ENCODE measurements at regions not wholly inside any gene's neighbourhood (a gene's known extent, or its start where the extent isn't known, plus 50 kb on each side); places are given as distances from the start of the nearest gene placed in this dataset.

DNA sequence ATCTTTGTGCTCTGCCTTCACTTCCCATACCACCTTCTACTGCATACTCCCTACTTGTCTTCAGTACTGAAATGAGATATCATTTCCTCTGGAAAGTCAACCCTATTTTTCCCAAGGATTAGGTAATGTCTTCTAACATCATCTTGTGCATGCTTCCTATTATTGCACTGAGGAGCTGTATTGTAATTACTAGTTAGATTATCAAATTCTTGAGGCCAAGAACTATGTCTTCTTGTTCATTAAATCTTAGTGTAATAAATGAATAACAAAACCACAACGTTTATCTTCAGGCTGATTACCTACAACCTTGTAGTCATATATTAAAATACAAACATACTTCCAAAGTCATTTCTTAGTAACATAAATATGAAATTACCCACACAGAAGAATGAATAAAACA, 87.9 kb upstream of the POU5F2 start:
- no peak for DNase-seq (ENCODE audit: low read depth)
- H3K4me3 ChIP-seq (ENCODE audit: low read length): no peak overlapping the region
- TF ChIP-seq, protein P1, sequence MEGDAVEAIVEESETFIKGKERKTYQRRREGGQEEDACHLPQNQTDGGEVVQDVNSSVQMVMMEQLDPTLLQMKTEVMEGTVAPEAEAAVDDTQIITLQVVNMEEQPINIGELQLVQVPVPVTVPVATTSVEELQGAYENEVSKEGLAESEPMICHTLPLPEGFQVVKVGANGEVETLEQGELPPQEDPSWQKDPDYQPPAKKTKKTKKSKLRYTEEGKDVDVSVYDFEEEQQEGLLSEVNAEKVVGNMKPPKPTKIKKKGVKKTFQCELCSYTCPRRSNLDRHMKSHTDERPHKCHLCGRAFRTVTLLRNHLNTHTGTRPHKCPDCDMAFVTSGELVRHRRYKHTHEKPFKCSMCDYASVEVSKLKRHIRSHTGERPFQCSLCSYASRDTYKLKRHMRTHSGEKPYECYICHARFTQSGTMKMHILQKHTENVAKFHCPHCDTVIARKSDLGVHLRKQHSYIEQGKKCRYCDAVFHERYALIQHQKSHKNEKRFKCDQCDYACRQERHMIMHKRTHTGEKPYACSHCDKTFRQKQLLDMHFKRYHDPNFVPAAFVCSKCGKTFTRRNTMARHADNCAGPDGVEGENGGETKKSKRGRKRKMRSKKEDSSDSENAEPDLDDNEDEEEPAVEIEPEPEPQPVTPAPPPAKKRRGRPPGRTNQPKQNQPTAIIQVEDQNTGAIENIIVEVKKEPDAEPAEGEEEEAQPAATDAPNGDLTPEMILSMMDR (conservative IDR thresholded peaks at IDR 0.05; ENCODE audit: low read length): no peak

DNA sequence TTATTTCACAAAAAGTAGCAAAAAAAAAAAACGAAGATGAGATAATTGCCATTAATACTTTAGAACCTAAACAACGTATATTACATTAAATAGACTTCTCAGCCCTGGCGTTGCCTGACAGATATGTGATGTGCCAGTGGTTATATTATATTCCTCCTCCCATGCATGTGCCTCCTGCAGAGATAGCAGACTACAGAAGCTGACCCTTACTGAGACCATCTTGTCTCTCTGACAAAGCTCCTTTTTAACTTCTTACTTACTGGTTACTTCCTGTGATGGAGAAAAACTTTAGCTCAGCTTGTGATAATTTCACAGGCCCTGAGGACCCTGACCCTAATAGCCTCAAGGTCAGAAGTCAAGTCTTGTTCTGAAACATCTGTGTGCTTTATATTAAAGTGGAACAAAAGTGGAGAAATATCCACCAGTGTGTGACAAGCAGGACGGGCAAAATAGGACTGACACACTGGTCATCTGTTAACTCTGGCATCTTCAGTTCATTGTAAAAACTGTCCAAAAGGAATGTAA, 80.6 kb upstream of the POU5F2 start:
- H3K4me3 ChIP-seq (ENCODE audit: low read length): no peak overlapping the region
- DNase-seq (ENCODE audit: low read depth): no peak
- TF ChIP-seq, protein P1 (conservative IDR thresholded peaks at IDR 0.05; ENCODE audit: low read length): no peak

DNA sequence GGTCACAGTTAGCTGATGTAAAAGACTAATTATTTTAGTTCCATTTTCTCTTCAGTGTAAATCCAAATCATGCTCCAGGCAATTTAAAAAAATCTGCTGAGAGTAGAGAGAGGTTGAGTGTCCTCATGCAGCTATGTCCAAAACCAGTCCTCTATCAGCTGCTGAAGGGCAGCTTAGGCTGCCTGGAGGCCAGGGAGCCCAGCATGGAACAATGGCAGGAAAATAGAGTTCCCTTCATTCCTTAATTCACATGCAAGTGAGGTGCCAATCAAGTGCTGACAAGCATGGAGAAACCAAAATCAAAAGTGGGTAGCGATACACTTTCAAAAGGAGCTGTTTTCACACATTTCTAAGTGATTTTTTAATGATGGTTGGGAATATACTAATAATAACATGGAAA, 78.3 kb upstream of the POU5F2 start:
- DNase-seq (ENCODE audit: low read depth): no peak
- H3K4me3 ChIP-seq (ENCODE audit: low read length): no peak overlapping the region
- TF ChIP-seq, protein P1 (conservative IDR thresholded peaks at IDR 0.05; ENCODE audit: low read length): no peak

DNA sequence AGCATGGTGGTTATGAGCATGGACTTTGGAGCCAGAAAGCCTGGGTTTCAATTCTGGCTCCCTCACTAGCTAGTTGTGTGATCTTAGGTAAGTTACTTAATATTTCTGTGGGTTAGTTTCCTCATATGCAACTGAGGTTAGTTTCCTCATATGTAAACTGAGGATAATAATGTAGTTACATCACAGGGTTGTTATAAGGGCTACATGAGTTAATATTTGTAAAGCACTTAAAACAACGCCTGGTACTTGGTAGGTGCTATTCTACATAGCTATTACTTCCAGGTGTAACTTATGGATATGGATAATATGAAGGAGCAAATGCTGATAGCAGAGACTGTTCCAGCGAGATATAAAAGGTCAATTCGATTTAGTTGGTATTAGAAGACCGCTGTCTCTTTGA, 69.4 kb upstream of the POU5F2 start:
- H3K4me3 ChIP-seq (ENCODE audit: low read length): no peak overlapping the region
- TF ChIP-seq, protein P1 (conservative IDR thresholded peaks at IDR 0.05; ENCODE audit: low read length): no peak
- DNase-seq (ENCODE audit: low read depth): no peak

DNA sequence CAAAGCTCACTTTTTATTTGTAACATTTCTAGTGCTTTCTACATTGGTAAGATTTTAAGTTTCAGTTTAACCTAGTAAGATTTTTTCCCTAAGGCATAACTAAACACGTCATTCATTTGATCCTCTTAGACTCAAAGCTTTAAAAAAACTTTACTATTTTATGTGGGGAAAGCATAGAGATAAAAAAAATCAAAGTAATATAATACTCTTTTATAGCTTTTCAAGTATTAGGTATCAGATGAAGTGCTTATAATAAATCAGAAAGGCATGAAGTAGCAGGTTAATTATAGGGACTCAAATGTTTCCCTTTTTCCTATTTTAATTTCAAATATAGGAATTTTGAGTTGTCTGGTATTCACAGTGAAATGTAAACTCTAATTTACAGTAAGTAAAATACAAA, 68.0 kb upstream of the POU5F2 start:
- TF ChIP-seq, protein P1 (conservative IDR thresholded peaks at IDR 0.05; ENCODE audit: low read length): no peak
- H3K4me3 ChIP-seq (ENCODE audit: low read length): no peak overlapping the region
- DNase-seq (ENCODE audit: low read depth): no peak

DNA sequence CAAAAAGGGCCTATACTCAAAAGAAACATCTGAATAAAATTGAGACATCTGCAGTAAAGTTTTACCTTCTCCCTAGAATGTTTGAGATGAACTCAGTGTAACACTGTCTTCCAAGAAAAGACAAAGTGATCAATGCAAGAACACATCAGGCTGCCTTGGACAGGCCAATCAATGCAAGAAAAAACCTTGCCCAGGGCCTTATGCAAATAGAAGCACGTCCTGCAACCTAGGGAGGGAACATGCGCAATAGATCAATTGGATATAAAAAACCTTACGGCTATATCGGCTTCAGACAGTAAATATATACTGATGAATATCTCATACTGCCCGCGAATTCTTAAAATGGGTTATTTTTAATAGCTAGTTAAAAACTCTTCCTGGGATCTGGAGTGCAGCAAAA, 66.4 kb upstream of the POU5F2 start:
- TF ChIP-seq, protein P1 (conservative IDR thresholded peaks at IDR 0.05; ENCODE audit: low read length): no peak
- H3K4me3 ChIP-seq (ENCODE audit: low read length): no peak overlapping the region
- DNase-seq (ENCODE audit: low read depth): no peak

DNA sequence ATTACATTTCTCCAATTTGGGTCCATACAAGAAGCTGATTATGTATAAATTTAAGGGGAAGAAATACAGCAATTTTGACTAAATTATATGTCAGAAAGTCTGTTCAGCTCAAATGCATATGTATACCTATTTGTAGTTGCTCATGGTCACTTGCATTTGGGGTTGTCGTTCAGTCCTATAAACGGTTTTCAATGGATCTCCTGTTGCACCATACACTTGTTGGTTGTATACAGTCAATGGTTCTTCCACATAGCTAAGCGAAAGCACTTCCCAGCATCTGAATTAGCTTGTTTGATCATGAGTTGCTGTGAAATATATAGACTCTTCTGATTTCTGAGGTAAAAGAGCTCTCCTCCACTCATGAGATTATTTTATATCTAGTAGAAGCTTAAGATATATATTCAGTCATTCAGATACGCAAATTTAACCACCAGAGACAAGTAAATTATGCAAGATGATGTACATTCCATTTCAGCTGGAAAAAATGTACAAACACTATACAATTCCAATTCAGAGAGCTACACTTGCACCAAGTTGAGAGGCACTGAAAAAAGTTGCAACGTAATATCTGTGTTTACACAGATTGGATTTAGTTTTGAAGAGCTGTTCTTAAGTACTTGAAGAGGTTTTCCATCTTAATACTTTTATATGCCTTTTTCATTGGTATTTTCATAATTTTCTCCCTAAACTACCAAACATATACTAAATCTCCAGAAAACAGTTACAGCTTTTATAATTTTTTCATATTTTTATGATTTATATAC, 64.4 kb upstream of the POU5F2 start:
- TF ChIP-seq, protein P1 (conservative IDR thresholded peaks at IDR 0.05; ENCODE audit: low read length): no peak
- no peak for DNase-seq (ENCODE audit: low read depth)
- no peak overlapping the region for H3K4me3 ChIP-seq (ENCODE audit: low read length)
